H1 (cell line): ENCODE measurements at regions not wholly inside any gene's neighbourhood (a gene's known extent, or its start where the extent isn't known, plus 50 kb on each side); places are given as distances from the start of the nearest gene placed in this dataset.

Source experiments
- CTCF ChIA-PET: fragments of 300-600 bp; sonication (Branson Sonifier 250); formaldehyde crosslinking; loops from one replicate; lab custom pipeline; 2021; ENCODE audit not compliant: partially characterized antibody; lab: Charles Lee
- POLR2A ChIA-PET: fragments of 300-600 bp; sonication (Branson Sonifier 250); formaldehyde crosslinking; loops from one replicate; lab custom pipeline; 2021; ENCODE audit warnings: inconsistent platforms; ENCODE audit not compliant: partially characterized antibody; lab: Charles Lee
- DNase-seq, 2 experiments: peaks; one replicate each; pipeline versions ENCODE4 v3.0.0 to v3.0.0-alpha.2; 2010 to 2022; ENCODE audit warnings: low spot score in 2 of 2, low read depth in 1 of 2, mixed read lengths in 1 of 2
- FAIRE-seq: peaks from 2 replicates; lab custom pipeline; 2011; peaks lifted over from hg19 to GRCh38; lab: Jason Lieb, UNC
- H2AFZ ChIP-seq: 2 replicates; pipeline ENCODE4 v1.8.1; 2012; ENCODE audit warnings: low read length, inconsistent platforms
- H2AK5ac ChIP-seq: 2 replicates; pipeline ENCODE4 v1.6.1; 2013; ENCODE audit warnings: low read depth, low read length
- H2BK120ac ChIP-seq: replicated peaks from 2 replicates; pipeline ENCODE3; 2013; ENCODE audit warnings: low read depth, low read length, inconsistent platforms
- H2BK12ac ChIP-seq: 2 replicates; pipeline ENCODE4 v1.6.1; 2013; ENCODE audit warnings: low read depth, low read length
- H2BK15ac ChIP-seq: 2 replicates; pipeline ENCODE4 v1.6.1; 2013; ENCODE audit warnings: low read length
- H2BK20ac ChIP-seq: 2 replicates; pipeline ENCODE4 v1.6.1; 2013; ENCODE audit warnings: low read length
- H2BK5ac ChIP-seq: 2 replicates; pipeline ENCODE4 v1.6.1; 2013; ENCODE audit warnings: low read depth, low read length
- H3K14ac ChIP-seq: 2 replicates; pipeline ENCODE4 v1.6.1; 2013; ENCODE audit warnings: inconsistent platforms; ENCODE audit not compliant: insufficient read length
- H3K18ac ChIP-seq: 2 replicates; pipeline ENCODE4 v1.6.1; 2013; ENCODE audit warnings: low read length; ENCODE audit errors: extremely low read depth
- H3K23ac ChIP-seq: 2 replicates; pipeline ENCODE4 v1.6.1; 2013; ENCODE audit warnings: inconsistent platforms; ENCODE audit not compliant: insufficient read length
- H3K23me2 ChIP-seq: 2 replicates; pipeline ENCODE4 v1.6.1; 2013; ENCODE audit warnings: low read depth, low read length
- H3K27ac ChIP-seq: 2 replicates; pipeline ENCODE4 v1.6.1; 2011; ENCODE audit warnings: low read depth, low read length, inconsistent platforms
- H3K27me3 ChIP-seq, 4 experiments: replicated peaks in 1 of 4; 1 replicate in 1 of 4; 2 replicates in 3 of 4; pipeline versions ENCODE4 v1.6.1 to v1.8.1; 2011 to 2013; ENCODE audit warnings: low read length in 3 of 4, mild to moderate bottlenecking in 3 of 4, inconsistent platforms in 2 of 4, mixed read lengths in 2 of 4, moderate library complexity in 1 of 4; ENCODE audit not compliant: control insufficient read depth in 3 of 4, insufficient read depth in 3 of 4; ENCODE audit errors: extremely low read depth in 1 of 4
- H3K36me3 ChIP-seq, 4 experiments: 2 replicates each; pipeline versions ENCODE4 v1.6.1 to v1.8.1; 2011 to 2013; ENCODE audit warnings: mild to moderate bottlenecking in 4 of 4, low read length in 3 of 4, moderate library complexity in 2 of 4, control low read depth in 1 of 4, inconsistent platforms in 1 of 4; ENCODE audit not compliant: insufficient read depth in 4 of 4, control insufficient read depth in 2 of 4
- H3K4ac ChIP-seq: replicated peaks from 2 replicates; pipeline ENCODE3; 2013; ENCODE audit warnings: low read length, low read depth, mixed read lengths, inconsistent platforms; ENCODE audit not compliant: insufficient read length
- H3K4me1 ChIP-seq, 4 experiments: replicated peaks in 1 of 4; 1 replicate in 1 of 4; 2 replicates in 3 of 4; pipeline versions ENCODE4 v1.6.1 to v1.8.1; 2011 to 2013; ENCODE audit warnings: low read length in 3 of 4, inconsistent platforms in 2 of 4, mixed read lengths in 1 of 4; ENCODE audit not compliant: insufficient read depth in 4 of 4, control insufficient read depth in 3 of 4
- H3K4me2 ChIP-seq, 2 experiments: 2 replicates each; pipeline versions ENCODE4 v1.6.1 to v1.8.1; 2011 to 2013; ENCODE audit warnings: low read depth in 2 of 2, low read length in 2 of 2, control low read depth in 1 of 2, inconsistent platforms in 1 of 2, mild to moderate bottlenecking in 1 of 2; ENCODE audit not compliant: insufficient read depth in 1 of 2
- H3K4me3 ChIP-seq, 4 experiments: fragments of 200-600, 300-600 bp in 1 of 4; sonication (generic), shearing (Covaris generic), sonication (Bioruptor Twin) in 1 of 4; 2 replicates each; pipeline versions ENCODE4 v1.5.1 to v1.8.1; 2011 to 2016; ENCODE audit warnings: low read length in 4 of 4, low read depth in 3 of 4, control low read depth in 2 of 4, inconsistent platforms in 2 of 4, mild to moderate bottlenecking in 2 of 4, mixed read lengths in 1 of 4, moderate library complexity in 1 of 4; ENCODE audit not compliant: insufficient read depth in 2 of 4; ENCODE audit errors: extremely low read depth in 1 of 4
- H3K56ac ChIP-seq: replicated peaks from 2 replicates; pipeline ENCODE3; 2013; ENCODE audit warnings: low read depth, mild to moderate bottlenecking, mixed read lengths, low read length, inconsistent platforms; ENCODE audit not compliant: insufficient read length
- H3K79me1 ChIP-seq: 2 replicates; pipeline ENCODE4 v1.6.1; 2013; ENCODE audit warnings: low read depth, low read length, control low read depth
- H3K79me2 ChIP-seq, 2 experiments: 2 replicates each; pipeline versions ENCODE4 v1.6.1 to v1.8.1; 2012 to 2013; ENCODE audit warnings: low read length in 2 of 2, mild to moderate bottlenecking in 2 of 2, inconsistent platforms in 1 of 2; ENCODE audit not compliant: insufficient read depth in 2 of 2, control insufficient read depth in 1 of 2
- H3K9ac ChIP-seq, 4 experiments: replicated peaks in 1 of 4; 1 replicate in 1 of 4; 2 replicates in 3 of 4; pipeline versions ENCODE4 v1.6.1 to v1.8.1; 2011 to 2013; ENCODE audit warnings: low read depth in 3 of 4, low read length in 3 of 4, control low read depth in 2 of 4, mild to moderate bottlenecking in 2 of 4, moderate library complexity in 2 of 4, inconsistent platforms in 1 of 4; ENCODE audit errors: extremely low read depth in 1 of 4
- H3K9me3 ChIP-seq, 2 experiments: 2 replicates each; pipeline versions ENCODE4 v1.6.1 to v1.8.1; 2012 to 2013; ENCODE audit warnings: mild to moderate bottlenecking in 2 of 2, moderate library complexity in 2 of 2, control low read depth in 1 of 2, inconsistent platforms in 1 of 2, low read depth in 1 of 2, low read length in 1 of 2, mixed read lengths in 1 of 2; ENCODE audit not compliant: insufficient read depth in 2 of 2
- H4K20me1 ChIP-seq, 2 experiments: replicated peaks in 1 of 2; 2 replicates each; pipeline versions ENCODE3 to v1.8.1; 2011 to 2013; ENCODE audit warnings: inconsistent platforms in 2 of 2, low read length in 2 of 2, mild to moderate bottlenecking in 1 of 2; ENCODE audit not compliant: insufficient read depth in 2 of 2, control insufficient read depth in 1 of 2
- H4K5ac ChIP-seq: 2 replicates; pipeline ENCODE4 v1.6.1; 2013; ENCODE audit warnings: low read length, low read depth, mixed read lengths, inconsistent platforms; ENCODE audit not compliant: insufficient read length
- H4K8ac ChIP-seq: 2 replicates; pipeline ENCODE4 v1.8.0; 2013; ENCODE audit warnings: mild to moderate bottlenecking, moderate library complexity, low read length, inconsistent platforms; ENCODE audit not compliant: insufficient read depth; ENCODE audit errors: extremely low read depth
- H4K91ac ChIP-seq: replicated peaks from 2 replicates; pipeline ENCODE3; 2013; ENCODE audit warnings: low read length, mixed read lengths, inconsistent platforms; ENCODE audit not compliant: insufficient read length
- PHF8 ChIP-seq: fragments of 200-600 bp; sonication (generic); conservative IDR thresholded peaks from 2 replicates; pipeline ENCODE4 v1.7.1; 2012; ENCODE audit warnings: low read depth, mild to moderate bottlenecking, inconsistent platforms, low read length, moderate library complexity
- YY1 ChIP-seq: IDR thresholded peaks from 2 replicates; pipeline ENCODE4 v1.6.1; 2011; ENCODE audit warnings: low read depth, mild to moderate bottlenecking, low read length
- WGBS, 2 experiments: shearing (Covaris generic) in 1 of 2; methylation state at CpG; one replicate each; pipeline versions ENCODE4 v1.1.6 to v1.1.7; 2013 to 2015; ENCODE audit warnings: low lambda C conversion rate in 2 of 2, mixed read lengths in 2 of 2, inconsistent platforms in 1 of 2, low coverage in 1 of 2, missing lambda C conversion rate in 1 of 2; ENCODE audit not compliant: insufficient replicate concordance in 2 of 2, insufficient coverage in 1 of 2, insufficient read length in 1 of 2; ENCODE audit errors: extremely low coverage in 1 of 2, missing lambda C conversion rate in 1 of 2; 5-methylcytosine and 5-hydroxymethylcytosine counted together
- TF ChIP-seq, protein P1 (sequence below): IDR thresholded peaks from 2 replicates; pipeline ENCODE4 v1.6.1; 2012; ENCODE audit warnings: inconsistent platforms

- Histone ChIP-seq H3K14ac (no peak overlapping the region), H3K4me2 (no peak overlapping the region), H2AFZ (no peak overlapping the region), H3K23ac (no peak overlapping the region), H3K9ac (no peak overlapping the region), H4K20me1 (no peaks in the 10 kb centered on the region), H2BK120ac (no peak overlapping the region), H2BK15ac (no peak overlapping the region), H4K91ac (no peak overlapping the region), H3K79me2 (no peaks in the 10 kb centered on the region), H3K36me3 (no peaks in the 10 kb centered on the region), H3K9me3 (no peaks in the 10 kb centered on the region), H3K4me3 (no peak overlapping the region), H4K8ac (no peak overlapping the region), H4K5ac (no peak overlapping the region), H2BK20ac (no peak overlapping the region), H3K4me1 (no peaks in the 10 kb centered on the region), H3K23me2 (no peaks in the 10 kb centered on the region), H3K4ac (no peak overlapping the region), H3K27me3 (no peaks in the 10 kb centered on the region), H2BK5ac (no peak overlapping the region), H2AK5ac (no peak overlapping the region), H3K56ac (no peak overlapping the region), H3K27ac (no peak overlapping the region), H2BK12ac (no peak overlapping the region), H3K18ac (no peak overlapping the region), H3K79me1 (no peaks in the 10 kb centered on the region)
- POLR2A ChIA-PET = no interaction called here
- DNase-seq = no peak
- WGBS, 2 experiments = 86% methylated on average over 2 of the region's 2 CpGs; no CpG with 5 or more reads in 1 of the 2 experiments
- CTCF ChIA-PET = no interaction called here
- FAIRE-seq = no peak
- no peak for TF ChIP-seq YY1
- TF ChIP-seq, protein P1, sequence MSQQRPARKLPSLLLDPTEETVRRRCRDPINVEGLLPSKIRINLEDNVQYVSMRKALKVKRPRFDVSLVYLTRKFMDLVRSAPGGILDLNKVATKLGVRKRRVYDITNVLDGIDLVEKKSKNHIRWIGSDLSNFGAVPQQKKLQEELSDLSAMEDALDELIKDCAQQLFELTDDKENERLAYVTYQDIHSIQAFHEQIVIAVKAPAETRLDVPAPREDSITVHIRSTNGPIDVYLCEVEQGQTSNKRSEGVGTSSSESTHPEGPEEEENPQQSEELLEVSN = no peak
- no peak for TF ChIP-seq PHF8
Measured at GRCh38 chr6:74249658-74250057, 553.7 kb downstream of the CD109 start.
